ENCODE measurements at regions not wholly inside any gene's neighbourhood (a gene's known extent, or its start where the extent isn't known, plus 50 kb on each side); places are given as distances from the start of the nearest gene placed in this dataset.

DNA sequence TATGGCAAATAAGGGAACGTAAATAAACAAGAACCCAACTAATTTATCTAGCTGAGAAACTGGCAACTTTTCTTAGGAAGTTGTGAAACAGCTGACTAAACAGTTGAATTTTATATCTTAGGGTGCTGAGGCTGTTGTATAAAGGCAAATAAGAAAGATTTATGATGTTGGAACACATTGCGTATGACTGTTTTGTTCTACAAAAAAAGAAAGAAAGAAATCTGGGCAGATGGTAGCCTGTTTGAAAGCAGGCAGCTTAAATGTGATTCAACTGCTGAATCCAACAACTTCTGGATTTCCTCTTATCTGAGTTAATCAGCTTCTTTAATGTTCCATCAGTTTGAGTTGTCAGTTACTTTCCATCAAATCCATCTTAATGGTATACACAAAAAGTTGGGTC, 214.5 kb downstream of the SNX13 start:
- Mint-ChIP-seq H3K4me3 (ENCODE audit: low read depth) (no peak overlapping the region), H3K36me3 (ENCODE audit: insufficient read depth) (no peaks in the 10 kb centered on the region)

DNA sequence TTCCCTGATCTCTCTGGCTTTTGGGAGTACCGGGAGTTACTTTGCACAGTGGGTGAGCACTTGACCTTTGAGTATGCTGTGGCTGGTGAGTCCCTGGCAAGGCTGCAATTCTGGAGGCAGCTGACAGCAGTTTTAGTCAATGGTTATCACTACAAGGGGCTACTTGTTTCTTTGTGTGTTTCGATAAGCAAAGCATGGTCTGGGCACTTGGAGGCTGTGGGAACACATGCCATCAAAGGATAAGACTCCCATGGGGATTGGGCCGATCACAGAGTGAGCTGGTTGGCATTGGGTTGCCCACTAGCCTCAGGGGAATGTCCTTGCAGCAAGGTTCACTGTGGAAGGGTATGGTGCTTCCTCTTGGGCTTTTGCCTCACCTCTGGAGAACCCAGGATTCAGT, 208.2 kb downstream of the SNX13 start:
- DNase-seq (ENCODE audit: low spot score, unreplicated experiment): no peak
- Mint-ChIP-seq H3K4me1 (ENCODE audit: low read depth) (no peaks in the 10 kb centered on the region), H3K4me3 (ENCODE audit: low read depth) (no peak overlapping the region), H3K36me3 (ENCODE audit: insufficient read depth) (no peaks in the 10 kb centered on the region), H3K27ac (no peak overlapping the region), H3K27me3 (no peaks in the 10 kb centered on the region), H3K9me3 (ENCODE audit: low read depth) (peaks cover 12% of the 10 kb centered on the region)
- TF ChIP-seq, protein P1, sequence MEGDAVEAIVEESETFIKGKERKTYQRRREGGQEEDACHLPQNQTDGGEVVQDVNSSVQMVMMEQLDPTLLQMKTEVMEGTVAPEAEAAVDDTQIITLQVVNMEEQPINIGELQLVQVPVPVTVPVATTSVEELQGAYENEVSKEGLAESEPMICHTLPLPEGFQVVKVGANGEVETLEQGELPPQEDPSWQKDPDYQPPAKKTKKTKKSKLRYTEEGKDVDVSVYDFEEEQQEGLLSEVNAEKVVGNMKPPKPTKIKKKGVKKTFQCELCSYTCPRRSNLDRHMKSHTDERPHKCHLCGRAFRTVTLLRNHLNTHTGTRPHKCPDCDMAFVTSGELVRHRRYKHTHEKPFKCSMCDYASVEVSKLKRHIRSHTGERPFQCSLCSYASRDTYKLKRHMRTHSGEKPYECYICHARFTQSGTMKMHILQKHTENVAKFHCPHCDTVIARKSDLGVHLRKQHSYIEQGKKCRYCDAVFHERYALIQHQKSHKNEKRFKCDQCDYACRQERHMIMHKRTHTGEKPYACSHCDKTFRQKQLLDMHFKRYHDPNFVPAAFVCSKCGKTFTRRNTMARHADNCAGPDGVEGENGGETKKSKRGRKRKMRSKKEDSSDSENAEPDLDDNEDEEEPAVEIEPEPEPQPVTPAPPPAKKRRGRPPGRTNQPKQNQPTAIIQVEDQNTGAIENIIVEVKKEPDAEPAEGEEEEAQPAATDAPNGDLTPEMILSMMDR (IDR thresholded peaks at IDR 0.05; ENCODE audit: unreplicated experiment): no peak

More for the DNA sequence above, 214.5 kb downstream of the SNX13 start:
- Mint-ChIP-seq H3K27me3 (no peaks in the 10 kb centered on the region), H3K27ac (no peak overlapping the region), H3K4me1 (ENCODE audit: low read depth) (no peaks in the 10 kb centered on the region), H3K9me3 (ENCODE audit: low read depth) (no peaks in the 10 kb centered on the region)
- TF ChIP-seq, protein P1 (IDR thresholded peaks at IDR 0.05; ENCODE audit: unreplicated experiment): no peak
- no peak for DNase-seq (ENCODE audit: low spot score, unreplicated experiment)

All from progenitor cell of endocrine pancreas (in vitro differentiated cells).